HCT116 (cell line): ENCODE measurements at regions not wholly inside any gene's neighbourhood (a gene's known extent, or its start where the extent isn't known, plus 50 kb on each side); places are given as distances from the start of the nearest gene placed in this dataset.

Experiments
- CEBPB ChIP-seq: IDR thresholded peaks from 2 replicates; pipeline ENCODE4 v1.6.1; 2012; ENCODE audit warnings: low read depth
- CTCF ChIP-seq, 3 experiments: fragments of 200-600 bp in 1 of 3; sonication (generic) in 1 of 3; IDR thresholded peaks in 2 of 3; conservative IDR thresholded peaks in 1 of 3; 2 replicates each; pipeline ENCODE4 v1.5.1; 2012 to 2017; ENCODE audit warnings: low read depth in 2 of 3, low read length in 2 of 3, antibody characterized with exemption in 1 of 3, borderline replicate concordance in 1 of 3, control low read depth in 1 of 3, mild to moderate bottlenecking in 1 of 3, mixed read lengths in 1 of 3, mixed run types in 1 of 3, moderate library complexity in 1 of 3; ENCODE audit not compliant: insufficient read depth in 1 of 3
- EZH2phosphoT487 ChIP-seq: fragments of 200-600 bp; IDR thresholded peaks from 2 replicates; pipeline ENCODE4 v1.6.1; 2018; ENCODE audit warnings: antibody characterized with exemption, borderline replicate concordance
- FOSL1 ChIP-seq: IDR thresholded peaks from 2 replicates; pipeline ENCODE4 v1.6.1; 2012; ENCODE audit warnings: low read depth
- JUND ChIP-seq: IDR thresholded peaks from 2 replicates; pipeline ENCODE4 v1.6.1; 2012
- MAX ChIP-seq: IDR thresholded peaks from 2 replicates; pipeline ENCODE4 v1.6.1; 2012
- POLR2A ChIP-seq: IDR thresholded peaks from 2 replicates; pipeline ENCODE4 v1.7.0; 2011; ENCODE audit warnings: borderline replicate concordance; ENCODE audit not compliant: insufficient read depth, insufficient read length; ENCODE audit errors: extremely low read depth
- POLR2AphosphoS5 ChIP-seq: IDR thresholded peaks from 2 replicates; pipeline ENCODE4 v1.6.1; 2011; ENCODE audit warnings: mild to moderate bottlenecking, low read depth, low read length, moderate library complexity
- REST ChIP-seq: IDR thresholded peaks from 2 replicates; pipeline ENCODE4 v1.6.1; 2012; ENCODE audit warnings: low read depth
- SIN3A ChIP-seq: IDR thresholded peaks from 2 replicates; pipeline ENCODE4 v1.6.1; 2012; ENCODE audit warnings: low read depth
- SRF ChIP-seq: IDR thresholded peaks from 2 replicates; pipeline ENCODE4 v1.6.1; 2012; ENCODE audit warnings: low read depth
- ZBTB33 ChIP-seq: IDR thresholded peaks from 2 replicates; pipeline ENCODE4 v1.6.1; 2011; ENCODE audit warnings: mild to moderate bottlenecking, low read length, moderate library complexity; ENCODE audit not compliant: insufficient replicate concordance; ENCODE audit errors: extremely low read depth
- ZNF274 ChIP-seq: fragments of 200-500 bp; sonication (Bioruptor generic); IDR thresholded peaks from 2 replicates; pipeline ENCODE4 v1.6.1; 2014; ENCODE audit warnings: mild to moderate bottlenecking, low read depth, low read length, inconsistent platforms

GRCh38 chrX:149185087-149185486 lies 320.0 kb downstream of the IDS start:
- TF ChIP-seq FOSL1 (no peak), REST (no peak), ZBTB33 (no peak), POLR2A (no peak), CTCF (IDR thresholded peaks at IDR 0.05 in 2 of 3, conservative IDR thresholded peaks at IDR 0.05 in 1 of 3; ENCODE audit: borderline replicate concordance in 1 of 3, insufficient read depth in 1 of 3, low read depth in 2 of 3, low read length in 2 of 3) (no peak), EZH2phosphoT487 (no peak), CEBPB (no peak), JUND (no peak), ZNF274 (no peak), POLR2AphosphoS5 (no peak), SIN3A (no peak), SRF (no peak), MAX (no peak)
